WTC11 (cell line): ENCODE measurements at regions not wholly inside any gene's neighbourhood (a gene's known extent, or its start where the extent isn't known, plus 50 kb on each side); places are given as distances from the start of the nearest gene placed in this dataset.

Experiments
- ATAC-seq: fragments of 200-7000 bp; cut with Tn5 transposase; 2 replicates; pipeline ENCODE4 v1.10.0; 2021; ENCODE audit warnings: mild to moderate bottlenecking, moderate library complexity
- CTCF ChIA-PET: fragments of 300-600 bp; sonication (Branson Sonifier 250); formaldehyde crosslinking; loops from one replicate; lab custom pipeline; 2021; ENCODE audit warnings: antibody characterized with exemption; lab: Charles Lee
- POLR2A ChIA-PET: fragments of 350-600 bp; sonication (Branson Sonifier 250); formaldehyde crosslinking; loops from one replicate; lab custom pipeline; 2021; ENCODE audit warnings: antibody characterized with exemption; lab: Charles Lee
- DNase-seq: peaks from one replicate; pipeline ENCODE4 v3.0.0; 2021; ENCODE audit warnings: low spot score
- H3K27ac Mint-ChIP-seq: 2 replicates; pipeline ENCODE4 v1.8.0; 2021; ENCODE audit warnings: mixed read lengths
- H3K27me3 Mint-ChIP-seq: 2 replicates; pipeline ENCODE4 v1.8.0; 2021; ENCODE audit warnings: low read depth, mild to moderate bottlenecking, moderate library complexity, mixed read lengths
- H3K36me3 Mint-ChIP-seq: 2 replicates; pipeline ENCODE4 v1.8.0; 2021; ENCODE audit warnings: mixed read lengths
- H3K4me1 Mint-ChIP-seq: 2 replicates; pipeline ENCODE4 v1.8.0; 2022; ENCODE audit warnings: mixed read lengths
- H3K4me3 Mint-ChIP-seq: 2 replicates; pipeline ENCODE4 v1.8.0; 2021; ENCODE audit warnings: mild to moderate bottlenecking, moderate library complexity, mixed read lengths
- H3K9me3 Mint-ChIP-seq: 2 replicates; pipeline ENCODE4 v1.8.0; 2021; ENCODE audit warnings: mixed read lengths
- CREB1 ChIP-seq: sonication (generic); formaldehyde crosslinking; IDR thresholded peaks from 2 replicates; pipeline ENCODE4 v1.8.0; 2023; ENCODE audit warnings: mild to moderate bottlenecking, missing genetic modification reagents
- EMX1 ChIP-seq: fragments of 250-450 bp; sonication (Bioruptor Pico); IDR thresholded peaks from 2 replicates; pipeline ENCODE4 v1.8.0; 2021; ENCODE audit warnings: mild to moderate bottlenecking
- FOXJ3 ChIP-seq: sonication (generic); formaldehyde crosslinking; IDR thresholded peaks from 2 replicates; pipeline ENCODE4 v1.9.0; 2021; ENCODE audit warnings: missing genetic modification reagents, mild to moderate bottlenecking, borderline replicate concordance
- MXD4 ChIP-seq: fragments of 250-450 bp; sonication (Bioruptor Pico); IDR thresholded peaks from 2 replicates; pipeline ENCODE4 v1.8.0; 2021; ENCODE audit warnings: mild to moderate bottlenecking, moderate library complexity, borderline replicate concordance
- NFE2L1 ChIP-seq: sonication (generic); formaldehyde crosslinking; IDR thresholded peaks from 2 replicates; pipeline ENCODE4 v1.8.1; 2023; ENCODE audit warnings: missing genetic modification reagents
- NR3C1 ChIP-seq: sonication (generic); formaldehyde crosslinking; conservative IDR thresholded peaks from 2 replicates; pipeline ENCODE4 v1.8.1; 2023; ENCODE audit warnings: low read depth, mild to moderate bottlenecking, missing genetic modification reagents
- ZNF121 ChIP-seq: sonication (generic); formaldehyde crosslinking; IDR thresholded peaks from 2 replicates; pipeline ENCODE4 v1.8.0; 2023; ENCODE audit warnings: missing genetic modification reagents
- ZNF219 ChIP-seq: sonication (generic); formaldehyde crosslinking; IDR thresholded peaks from 2 replicates; pipeline ENCODE4 v1.8.0; 2023; ENCODE audit warnings: missing genetic modification reagents, mild to moderate bottlenecking, borderline replicate concordance
- TF ChIP-seq, protein P1 (sequence below): sonication (generic); formaldehyde crosslinking; conservative IDR thresholded peaks from 2 replicates; pipeline ENCODE4 v1.8.1; 2023; ENCODE audit warnings: mild to moderate bottlenecking, low read depth, missing genetic modification reagents, moderate library complexity
- TF ChIP-seq, protein P2 (sequence below): sonication (generic); formaldehyde crosslinking; IDR thresholded peaks from 2 replicates; pipeline ENCODE4 v1.8.1; 2023; ENCODE audit warnings: mild to moderate bottlenecking, missing genetic modification reagents, moderate library complexity
- TF ChIP-seq, protein P3 (sequence below): sonication (generic); formaldehyde crosslinking; IDR thresholded peaks from 2 replicates; pipeline ENCODE4 v1.8.0; 2022; ENCODE audit warnings: mild to moderate bottlenecking, missing genetic modification reagents
- TF ChIP-seq, protein P4 (sequence below): sonication (generic); formaldehyde crosslinking; IDR thresholded peaks from 2 replicates; pipeline ENCODE4 v1.8.1; 2022; ENCODE audit warnings: mild to moderate bottlenecking, moderate library complexity, missing genetic modification reagents
- TF ChIP-seq, protein P5 (sequence below): sonication (generic); formaldehyde crosslinking; IDR thresholded peaks from 2 replicates; pipeline ENCODE4 v1.8.1; 2023; ENCODE audit warnings: mild to moderate bottlenecking, missing genetic modification reagents, borderline replicate concordance
- TF ChIP-seq, protein P6 (sequence below): sonication (generic); formaldehyde crosslinking; IDR thresholded peaks from 2 replicates; pipeline ENCODE4 v1.8.0; 2022; ENCODE audit warnings: mild to moderate bottlenecking, missing genetic modification reagents
- TF ChIP-seq, protein P7 (sequence below): sonication (generic); formaldehyde crosslinking; IDR thresholded peaks from 2 replicates; pipeline ENCODE4 v1.8.0; 2022; ENCODE audit warnings: mild to moderate bottlenecking, missing genetic modification reagents

DNA sequence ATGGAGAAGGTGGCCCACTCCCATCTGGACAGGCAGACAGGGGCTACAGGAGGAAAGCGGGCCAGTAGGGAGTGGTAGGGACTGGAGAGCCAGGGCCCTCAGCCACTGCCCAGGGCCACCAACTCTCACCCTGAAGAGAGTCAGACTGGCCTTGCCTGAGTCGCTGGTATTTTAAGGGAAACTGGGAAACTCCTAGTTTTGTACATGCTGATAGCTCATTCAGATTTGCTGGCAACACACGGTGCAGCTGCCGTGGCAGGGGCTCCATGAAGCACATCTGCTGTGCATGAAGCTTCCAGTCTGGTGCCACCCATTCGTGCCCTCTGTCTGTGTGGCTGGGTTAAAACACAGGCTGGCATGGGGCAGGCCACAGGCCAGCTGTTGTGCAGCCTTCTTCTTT is 137.3 kb upstream of the GLI2 start (continued):
- TF ChIP-seq, protein P1, sequence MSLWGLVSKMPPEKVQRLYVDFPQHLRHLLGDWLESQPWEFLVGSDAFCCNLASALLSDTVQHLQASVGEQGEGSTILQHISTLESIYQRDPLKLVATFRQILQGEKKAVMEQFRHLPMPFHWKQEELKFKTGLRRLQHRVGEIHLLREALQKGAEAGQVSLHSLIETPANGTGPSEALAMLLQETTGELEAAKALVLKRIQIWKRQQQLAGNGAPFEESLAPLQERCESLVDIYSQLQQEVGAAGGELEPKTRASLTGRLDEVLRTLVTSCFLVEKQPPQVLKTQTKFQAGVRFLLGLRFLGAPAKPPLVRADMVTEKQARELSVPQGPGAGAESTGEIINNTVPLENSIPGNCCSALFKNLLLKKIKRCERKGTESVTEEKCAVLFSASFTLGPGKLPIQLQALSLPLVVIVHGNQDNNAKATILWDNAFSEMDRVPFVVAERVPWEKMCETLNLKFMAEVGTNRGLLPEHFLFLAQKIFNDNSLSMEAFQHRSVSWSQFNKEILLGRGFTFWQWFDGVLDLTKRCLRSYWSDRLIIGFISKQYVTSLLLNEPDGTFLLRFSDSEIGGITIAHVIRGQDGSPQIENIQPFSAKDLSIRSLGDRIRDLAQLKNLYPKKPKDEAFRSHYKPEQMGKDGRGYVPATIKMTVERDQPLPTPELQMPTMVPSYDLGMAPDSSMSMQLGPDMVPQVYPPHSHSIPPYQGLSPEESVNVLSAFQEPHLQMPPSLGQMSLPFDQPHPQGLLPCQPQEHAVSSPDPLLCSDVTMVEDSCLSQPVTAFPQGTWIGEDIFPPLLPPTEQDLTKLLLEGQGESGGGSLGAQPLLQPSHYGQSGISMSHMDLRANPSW (CRISPR knock-in tag), result no peak
- TF ChIP-seq ZNF219 (CRISPR knock-in tag) (no peak), NR3C1 (CRISPR knock-in tag) (no peak), NFE2L1 (no peak), MXD4 (CRISPR knock-in tag) (no peak), ZNF121 (CRISPR knock-in tag) (no peak), FOXJ3 (CRISPR knock-in tag) (no peak), CREB1 (CRISPR knock-in tag) (no peak), EMX1 (CRISPR knock-in tag) (no peak)
- TF ChIP-seq, protein P2, sequence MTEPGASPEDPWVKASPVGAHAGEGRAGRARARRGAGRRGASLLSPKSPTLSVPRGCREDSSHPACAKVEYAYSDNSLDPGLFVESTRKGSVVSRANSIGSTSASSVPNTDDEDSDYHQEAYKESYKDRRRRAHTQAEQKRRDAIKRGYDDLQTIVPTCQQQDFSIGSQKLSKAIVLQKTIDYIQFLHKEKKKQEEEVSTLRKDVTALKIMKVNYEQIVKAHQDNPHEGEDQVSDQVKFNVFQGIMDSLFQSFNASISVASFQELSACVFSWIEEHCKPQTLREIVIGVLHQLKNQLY, result no peak
- TF ChIP-seq, protein P3, sequence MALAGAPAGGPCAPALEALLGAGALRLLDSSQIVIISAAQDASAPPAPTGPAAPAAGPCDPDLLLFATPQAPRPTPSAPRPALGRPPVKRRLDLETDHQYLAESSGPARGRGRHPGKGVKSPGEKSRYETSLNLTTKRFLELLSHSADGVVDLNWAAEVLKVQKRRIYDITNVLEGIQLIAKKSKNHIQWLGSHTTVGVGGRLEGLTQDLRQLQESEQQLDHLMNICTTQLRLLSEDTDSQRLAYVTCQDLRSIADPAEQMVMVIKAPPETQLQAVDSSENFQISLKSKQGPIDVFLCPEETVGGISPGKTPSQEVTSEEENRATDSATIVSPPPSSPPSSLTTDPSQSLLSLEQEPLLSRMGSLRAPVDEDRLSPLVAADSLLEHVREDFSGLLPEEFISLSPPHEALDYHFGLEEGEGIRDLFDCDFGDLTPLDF, result no peak
- TF ChIP-seq, protein P4, sequence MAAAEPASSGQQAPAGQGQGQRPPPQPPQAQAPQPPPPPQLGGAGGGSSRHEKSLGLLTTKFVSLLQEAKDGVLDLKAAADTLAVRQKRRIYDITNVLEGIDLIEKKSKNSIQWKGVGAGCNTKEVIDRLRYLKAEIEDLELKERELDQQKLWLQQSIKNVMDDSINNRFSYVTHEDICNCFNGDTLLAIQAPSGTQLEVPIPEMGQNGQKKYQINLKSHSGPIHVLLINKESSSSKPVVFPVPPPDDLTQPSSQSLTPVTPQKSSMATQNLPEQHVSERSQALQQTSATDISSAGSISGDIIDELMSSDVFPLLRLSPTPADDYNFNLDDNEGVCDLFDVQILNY (CRISPR knock-in tag), result no peak
- TF ChIP-seq, protein P5, sequence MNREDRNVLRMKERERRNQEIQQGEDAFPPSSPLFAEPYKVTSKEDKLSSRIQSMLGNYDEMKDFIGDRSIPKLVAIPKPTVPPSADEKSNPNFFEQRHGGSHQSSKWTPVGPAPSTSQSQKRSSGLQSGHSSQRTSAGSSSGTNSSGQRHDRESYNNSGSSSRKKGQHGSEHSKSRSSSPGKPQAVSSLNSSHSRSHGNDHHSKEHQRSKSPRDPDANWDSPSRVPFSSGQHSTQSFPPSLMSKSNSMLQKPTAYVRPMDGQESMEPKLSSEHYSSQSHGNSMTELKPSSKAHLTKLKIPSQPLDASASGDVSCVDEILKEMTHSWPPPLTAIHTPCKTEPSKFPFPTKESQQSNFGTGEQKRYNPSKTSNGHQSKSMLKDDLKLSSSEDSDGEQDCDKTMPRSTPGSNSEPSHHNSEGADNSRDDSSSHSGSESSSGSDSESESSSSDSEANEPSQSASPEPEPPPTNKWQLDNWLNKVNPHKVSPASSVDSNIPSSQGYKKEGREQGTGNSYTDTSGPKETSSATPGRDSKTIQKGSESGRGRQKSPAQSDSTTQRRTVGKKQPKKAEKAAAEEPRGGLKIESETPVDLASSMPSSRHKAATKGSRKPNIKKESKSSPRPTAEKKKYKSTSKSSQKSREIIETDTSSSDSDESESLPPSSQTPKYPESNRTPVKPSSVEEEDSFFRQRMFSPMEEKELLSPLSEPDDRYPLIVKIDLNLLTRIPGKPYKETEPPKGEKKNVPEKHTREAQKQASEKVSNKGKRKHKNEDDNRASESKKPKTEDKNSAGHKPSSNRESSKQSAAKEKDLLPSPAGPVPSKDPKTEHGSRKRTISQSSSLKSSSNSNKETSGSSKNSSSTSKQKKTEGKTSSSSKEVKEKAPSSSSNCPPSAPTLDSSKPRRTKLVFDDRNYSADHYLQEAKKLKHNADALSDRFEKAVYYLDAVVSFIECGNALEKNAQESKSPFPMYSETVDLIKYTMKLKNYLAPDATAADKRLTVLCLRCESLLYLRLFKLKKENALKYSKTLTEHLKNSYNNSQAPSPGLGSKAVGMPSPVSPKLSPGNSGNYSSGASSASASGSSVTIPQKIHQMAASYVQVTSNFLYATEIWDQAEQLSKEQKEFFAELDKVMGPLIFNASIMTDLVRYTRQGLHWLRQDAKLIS (CRISPR knock-in tag), result no peak
- TF ChIP-seq, protein P6, sequence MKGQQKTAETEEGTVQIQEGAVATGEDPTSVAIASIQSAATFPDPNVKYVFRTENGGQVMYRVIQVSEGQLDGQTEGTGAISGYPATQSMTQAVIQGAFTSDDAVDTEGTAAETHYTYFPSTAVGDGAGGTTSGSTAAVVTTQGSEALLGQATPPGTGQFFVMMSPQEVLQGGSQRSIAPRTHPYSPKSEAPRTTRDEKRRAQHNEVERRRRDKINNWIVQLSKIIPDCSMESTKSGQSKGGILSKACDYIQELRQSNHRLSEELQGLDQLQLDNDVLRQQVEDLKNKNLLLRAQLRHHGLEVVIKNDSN (CRISPR knock-in tag), result no peak

DNA sequence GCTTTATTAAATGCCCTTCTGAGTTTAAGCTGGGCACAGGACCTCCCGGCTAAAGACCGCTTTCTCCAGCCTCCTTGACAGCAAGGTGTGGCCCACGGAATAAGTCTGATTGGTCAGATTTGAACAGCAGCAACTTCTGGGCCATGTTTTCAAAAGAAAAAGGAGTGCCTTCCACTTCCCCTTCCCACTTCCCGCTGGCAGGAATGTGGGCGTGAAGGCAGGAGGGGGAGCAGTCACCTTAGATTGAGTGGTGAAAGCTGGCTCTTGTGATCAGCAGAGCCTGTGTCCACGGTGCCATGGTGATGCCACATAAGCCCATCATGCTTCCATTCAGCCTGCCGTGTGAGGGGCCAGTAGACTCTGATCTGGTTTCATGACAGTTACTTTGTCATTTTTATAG is 136.6 kb upstream of the GLI2 start:
- peaks cover 23% of the 10 kb centered on the region for H3K4me1 Mint-ChIP-seq
- ChIA-PET CTCF (interaction anchor here (1.1 to 1.5 kb wide), 2 partner anchors 12 to 46 kb away, joined by 3 to 4 read pairs; no protein-coding TSS in a partner anchor), POLR2A (no interaction called here)
- H3K36me3 Mint-ChIP-seq, result no peaks in the 10 kb centered on the region
- ATAC-seq, result no peak
- H3K27ac Mint-ChIP-seq, result no peak overlapping the region
- no peak for DNase-seq
- H3K27me3 Mint-ChIP-seq, result peaks cover 7% of the 10 kb centered on the region
- H3K9me3 Mint-ChIP-seq, result no peaks in the 10 kb centered on the region
- H3K4me3 Mint-ChIP-seq, result no peak overlapping the region
- TF ChIP-seq, protein P7, sequence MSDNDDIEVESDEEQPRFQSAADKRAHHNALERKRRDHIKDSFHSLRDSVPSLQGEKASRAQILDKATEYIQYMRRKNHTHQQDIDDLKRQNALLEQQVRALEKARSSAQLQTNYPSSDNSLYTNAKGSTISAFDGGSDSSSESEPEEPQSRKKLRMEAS, result no peak
